AG09319 (cell line): ENCODE measurements at regions not wholly inside any gene's neighbourhood (a gene's known extent, or its start where the extent isn't known, plus 50 kb on each side); places are given as distances from the start of the nearest gene placed in this dataset.

ENCODE experiments used
- DNase-seq: peaks from one replicate; pipeline ENCODE4 v3.0.0-alpha.2; 2010; ENCODE audit warnings: low read depth; ENCODE audit errors: extremely low read depth
- CTCF ChIP-seq: IDR thresholded peaks from 2 replicates; pipeline ENCODE4 v1.5.1; 2011; ENCODE audit warnings: low read depth, mild to moderate bottlenecking, inconsistent platforms, low read length, moderate library complexity

- no peak for DNase-seq
- TF ChIP-seq CTCF, result no peak
These were observed 451.5 kb downstream of the UBE2NL start for GRCh38 chrX:144335402-144335801.

GRCh38 chrX:144379156-144379555, 495.3 kb downstream of the UBE2NL start:
- no peak for DNase-seq
- TF ChIP-seq CTCF, result no peak

- no peak for DNase-seq
- no peak for TF ChIP-seq CTCF
These were observed 504.9 kb downstream of the UBE2NL start for GRCh38 chrX:144388738-144389137.
